ENCODE measurements at regions not wholly inside any gene's neighbourhood (a gene's known extent, or its start where the extent isn't known, plus 50 kb on each side); places are given as distances from the start of the nearest gene placed in this dataset.

- no peak for TF ChIP-seq CTCF (IDR thresholded peaks at IDR 0.05)
- TF ChIP-seq EZH2 (IDR thresholded peaks at IDR 0.05), result no peak
These were observed 473.4 kb downstream of the XYLT1 start for GRCh38 chr16:16997349-16997748.

Data from neural progenitor cell (in vitro differentiated cells).